PFSK-1 (cell line): ENCODE measurements at regions not wholly inside any gene's neighbourhood (a gene's known extent, or its start where the extent isn't known, plus 50 kb on each side); places are given as distances from the start of the nearest gene placed in this dataset.

ENCODE experiments used
- FOXP2 ChIP-seq: optimal IDR thresholded peaks from 2 replicates; pipeline ENCODE3; 2011; ENCODE audit warnings: borderline replicate concordance, control low read depth, inconsistent platforms; ENCODE audit not compliant: insufficient read depth; ENCODE audit errors: extremely low read length, extremely low read depth
- POLR2AphosphoS5 ChIP-seq: IDR thresholded peaks from 2 replicates; pipeline ENCODE4 v1.6.1; 2012; ENCODE audit warnings: low read depth, mild to moderate bottlenecking, control low read depth, low read length, moderate library complexity
- REST ChIP-seq, 2 experiments: IDR thresholded peaks; 2 replicates each; pipeline versions ENCODE4 v1.6.1 to v1.8.0; 2011 to 2012; ENCODE audit warnings: low read depth in 2 of 2, low read length in 2 of 2, control low read depth in 1 of 2, inconsistent platforms in 1 of 2, mild to moderate bottlenecking in 1 of 2, moderate library complexity in 1 of 2; ENCODE audit not compliant: insufficient read depth in 1 of 2
- SIN3A ChIP-seq: IDR thresholded peaks from 2 replicates; pipeline ENCODE4 v1.6.1; 2012; ENCODE audit warnings: mild to moderate bottlenecking, low read length, moderate library complexity, borderline replicate concordance; ENCODE audit not compliant: insufficient read depth
- TAF1 ChIP-seq: IDR thresholded peaks from 2 replicates; pipeline ENCODE4 v1.6.1; 2012; ENCODE audit warnings: low read length, control low read depth, borderline replicate concordance; ENCODE audit not compliant: insufficient read depth

GRCh38 chr4:124579896-124580295 is 132.6 kb downstream of the ANKRD50 start:
- TF ChIP-seq TAF1 (no peak), SIN3A (no peak), REST (IDR thresholded peaks at IDR 0.05; ENCODE audit: insufficient read depth in 1 of 2, low read depth in 2 of 2, low read length in 2 of 2) (no peak)

GRCh38 chr4:124583797-124584196 is 128.7 kb downstream of the ANKRD50 start:
- TF ChIP-seq FOXP2 (no peak), POLR2AphosphoS5 (no peak), REST (IDR thresholded peaks at IDR 0.05; ENCODE audit: insufficient read depth in 1 of 2, low read depth in 2 of 2, low read length in 2 of 2) (no peak), SIN3A (no peak), TAF1 (no peak)

- TF ChIP-seq POLR2AphosphoS5 (no peak), TAF1 (no peak), SIN3A (no peak), FOXP2 (no peak), REST (IDR thresholded peaks at IDR 0.05; ENCODE audit: insufficient read depth in 1 of 2, low read depth in 2 of 2, low read length in 2 of 2) (no peak)
These were observed 122.7 kb downstream of the ANKRD50 start for GRCh38 chr4:124589786-124590185.

- TF ChIP-seq REST (IDR thresholded peaks at IDR 0.05; ENCODE audit: insufficient read depth in 1 of 2, low read depth in 2 of 2, low read length in 2 of 2) (no peak), TAF1 (no peak), SIN3A (no peak), FOXP2 (no peak), POLR2AphosphoS5 (no peak)
These were observed 122.1 kb downstream of the ANKRD50 start for GRCh38 chr4:124590480-124590879.

- no peak for TF ChIP-seq TAF1
- TF ChIP-seq POLR2AphosphoS5: no peak
- TF ChIP-seq FOXP2: no peak
- no peak for TF ChIP-seq SIN3A
- TF ChIP-seq REST (IDR thresholded peaks at IDR 0.05; ENCODE audit: insufficient read depth in 1 of 2, low read depth in 2 of 2, low read length in 2 of 2): no peak
These were observed 120.9 kb downstream of the ANKRD50 start for GRCh38 chr4:124591637-124592036.
